ENCODE measurements at regions not wholly inside any gene's neighbourhood (a gene's known extent, or its start where the extent isn't known, plus 50 kb on each side); places are given as distances from the start of the nearest gene placed in this dataset.

- TF ChIP-seq GATA3 (IDR thresholded peaks at IDR 0.05; ENCODE audit: low read depth, low read length) (no peak), GATA2 (IDR thresholded peaks at IDR 0.05; ENCODE audit: low read depth, low read length) (no peak)
Observed at GRCh38 chr21:31457675-31458074, 113.6 kb upstream of the TIAM1 start.

Data from SH-SY5Y (cell line).